HCT116 (cell line): ENCODE measurements at regions not wholly inside any gene's neighbourhood (a gene's known extent, or its start where the extent isn't known, plus 50 kb on each side); places are given as distances from the start of the nearest gene placed in this dataset.

Experiments
- ATAC-seq: fragments of 200-7000 bp; cut with Tn5 transposase; 2 replicates; pipeline ENCODE4 v1.9.1; 2020; ENCODE audit warnings: mild to moderate bottlenecking, moderate library complexity
- BruUV-seq: library from RNA; stranded (reverse); fragments of 400-500 nt; replicated peaks from 2 replicates; lab custom pipeline; 2021; lab: Mats Ljungman, UMichigan
- CTCF ChIA-PET: fragments of 300-600 bp; sonication (Branson Sonifier 250); formaldehyde crosslinking; loops from one replicate; lab custom pipeline; 2021; ENCODE audit warnings: antibody characterized with exemption; lab: Charles Lee
- POLR2A ChIA-PET: fragments of 300-600, 350-600 bp; sonication (Branson Sonifier 250); formaldehyde crosslinking; loops from one replicate; lab custom pipeline; 2021; ENCODE audit warnings: antibody characterized with exemption; lab: Charles Lee
- RAD21 ChIA-PET, 2 experiments: fragments of 300-600 bp; sonication (Branson Sonifier 250); formaldehyde crosslinking; loops; one replicate each; lab custom pipeline; 2023; ENCODE audit warnings: low total read pairs in 2 of 2; ENCODE audit not compliant: uncharacterized antibody in 2 of 2, unreplicated experiment in 2 of 2, low non-redundant PET in 1 of 2; lab: Charles Lee
- DNase-seq: peaks from one replicate; pipeline ENCODE4 v3.0.0-alpha.2; 2010; ENCODE audit warnings: low read depth, low spot score
- H2AFZ ChIP-seq: fragments of 200-600 bp; shearing (Covaris generic), sonication (generic); 2 replicates; pipeline ENCODE4 v1.6.1; 2017; ENCODE audit warnings: low read depth, mixed run types, mixed read lengths, antibody characterized with exemption, low read length; ENCODE audit not compliant: poor library complexity, severe bottlenecking
- H3K27ac ChIP-seq: 2 replicates; pipeline ENCODE4 v1.5.1; 2012; ENCODE audit warnings: low read depth, low read length
- H3K27me3 ChIP-seq: fragments of 200-600 bp; sonication (generic); 2 replicates; pipeline ENCODE4 v1.6.1; 2016; ENCODE audit warnings: mixed run types, low read length, mixed read lengths; ENCODE audit not compliant: insufficient read depth
- H3K36me3 ChIP-seq, 2 experiments: fragments of 200-500 bp in 1 of 2; fragments of 200-600 bp in 1 of 2; sonication (Bioruptor generic) in 1 of 2; sonication (generic) in 1 of 2; 2 replicates each; pipeline versions ENCODE4 v1.5.1 to v1.6.1; 2014 to 2016; ENCODE audit warnings: low read length in 2 of 2, inconsistent platforms in 1 of 2, mixed read lengths in 1 of 2, mixed run types in 1 of 2; ENCODE audit not compliant: insufficient read depth in 2 of 2, control insufficient read depth in 1 of 2
- H3K4me1 ChIP-seq, 2 experiments: fragments of 200-600 bp in 1 of 2; sonication (generic) in 1 of 2; 2 replicates each; pipeline versions ENCODE4 v1.5.1 to v1.6.1; 2012 to 2017; ENCODE audit warnings: low read length in 2 of 2, inconsistent platforms in 1 of 2, mild to moderate bottlenecking in 1 of 2, mixed read lengths in 1 of 2, mixed run types in 1 of 2, moderate library complexity in 1 of 2; ENCODE audit not compliant: insufficient read depth in 2 of 2, control insufficient read depth in 1 of 2
- H3K4me2 ChIP-seq: fragments of 200-600 bp; sonication (generic); 2 replicates; pipeline ENCODE4 v1.6.1; 2017; ENCODE audit warnings: mixed run types, low read length, mixed read lengths
- H3K4me3 ChIP-seq, 2 experiments: fragments of 200-600 bp in 1 of 2; sonication (generic) in 1 of 2; replicated peaks in 1 of 2; 2 replicates each; pipeline ENCODE4 v1.5.1; 2011 to 2016; ENCODE audit warnings: low read length in 2 of 2, control low read depth in 1 of 2, low read depth in 1 of 2, mild to moderate bottlenecking in 1 of 2, mixed read lengths in 1 of 2, mixed run types in 1 of 2
- H3K79me2 ChIP-seq: fragments of 200-600 bp; sonication (generic); 2 replicates; pipeline ENCODE4 v1.6.1; 2017; ENCODE audit warnings: mild to moderate bottlenecking, mixed run types, low read length, moderate library complexity, mixed read lengths; ENCODE audit not compliant: insufficient read depth
- H3K9ac ChIP-seq: fragments of 200-600 bp; sonication (generic); 2 replicates; pipeline ENCODE4 v1.6.1; 2016; ENCODE audit warnings: low read length, mixed read lengths
- H3K9me2 ChIP-seq: fragments of 200-600 bp; sonication (generic), shearing (Covaris generic); 2 replicates; pipeline ENCODE4 v1.6.1; 2017; ENCODE audit warnings: mixed run types, mild to moderate bottlenecking, moderate library complexity; ENCODE audit not compliant: insufficient read depth
- H3K9me3 ChIP-seq, 2 experiments: fragments of 200-500 bp in 1 of 2; fragments of 200-600 bp in 1 of 2; sonication (Bioruptor generic) in 1 of 2; sonication (generic) in 1 of 2; 2 replicates each; pipeline ENCODE4 v1.6.1; 2014 to 2017; ENCODE audit warnings: low read length in 2 of 2, mixed read lengths in 2 of 2, inconsistent platforms in 1 of 2, low read depth in 1 of 2, mild to moderate bottlenecking in 1 of 2, mixed run types in 1 of 2, moderate library complexity in 1 of 2; ENCODE audit not compliant: control insufficient read depth in 1 of 2, insufficient read depth in 1 of 2
- H4K20me1 ChIP-seq: fragments of 200-600 bp; sonication (generic), shearing (Covaris generic); 2 replicates; pipeline ENCODE4 v1.6.1; 2017; ENCODE audit warnings: mixed run types, mild to moderate bottlenecking, moderate library complexity; ENCODE audit not compliant: insufficient read depth
- CBX3 ChIP-seq: IDR thresholded peaks from 2 replicates; pipeline ENCODE4 v1.6.1; 2012; ENCODE audit warnings: low read depth
- CEBPB ChIP-seq: IDR thresholded peaks from 2 replicates; pipeline ENCODE4 v1.6.1; 2012; ENCODE audit warnings: low read depth
- FOSL1 ChIP-seq: IDR thresholded peaks from 2 replicates; pipeline ENCODE4 v1.6.1; 2012; ENCODE audit warnings: low read depth
- JUND ChIP-seq: IDR thresholded peaks from 2 replicates; pipeline ENCODE4 v1.6.1; 2012
- RAD21 ChIP-seq: IDR thresholded peaks from 2 replicates; pipeline ENCODE4 v1.6.1; 2012; ENCODE audit warnings: low read depth, mild to moderate bottlenecking
- SIN3A ChIP-seq: IDR thresholded peaks from 2 replicates; pipeline ENCODE4 v1.6.1; 2012; ENCODE audit warnings: low read depth
- SP1 ChIP-seq: IDR thresholded peaks from 2 replicates; pipeline ENCODE4 v1.6.1; 2012; ENCODE audit warnings: low read depth
- YY1 ChIP-seq: IDR thresholded peaks from 2 replicates; pipeline ENCODE4 v1.6.1; 2011; ENCODE audit warnings: low read length, low read depth, moderate library complexity, mild to moderate bottlenecking; ENCODE audit not compliant: insufficient replicate concordance; ENCODE audit errors: extremely low read depth
- ZNF274 ChIP-seq: fragments of 200-500 bp; sonication (Bioruptor generic); IDR thresholded peaks from 2 replicates; pipeline ENCODE4 v1.6.1; 2014; ENCODE audit warnings: mild to moderate bottlenecking, low read depth, low read length, inconsistent platforms
- intact Hi-C: fragments of 100-400 bp; cut with micrococcal nuclease; formaldehyde crosslinking; loops from 2 replicates; pipeline ENCODE4 v1.10.0; 2022
- TF ChIP-seq, protein P1 (sequence below): IDR thresholded peaks from 2 replicates; pipeline ENCODE4 v1.6.1; 2012
- TF ChIP-seq, protein P2 (sequence below): IDR thresholded peaks from 2 replicates; pipeline ENCODE4 v1.6.1; 2012; ENCODE audit warnings: low read depth
- TF ChIP-seq, protein P3 (sequence below): IDR thresholded peaks from 2 replicates; pipeline ENCODE4 v1.6.1; 2012
- TF ChIP-seq, protein P4 (sequence below), 3 experiments: fragments of 200-600 bp in 1 of 3; sonication (generic) in 1 of 3; IDR thresholded peaks in 2 of 3; conservative IDR thresholded peaks in 1 of 3; 2 replicates each; pipeline ENCODE4 v1.5.1; 2012 to 2017; ENCODE audit warnings: low read depth in 2 of 3, low read length in 2 of 3, antibody characterized with exemption in 1 of 3, borderline replicate concordance in 1 of 3, control low read depth in 1 of 3, mild to moderate bottlenecking in 1 of 3, mixed read lengths in 1 of 3, mixed run types in 1 of 3, moderate library complexity in 1 of 3; ENCODE audit not compliant: insufficient read depth in 1 of 3

DNA sequence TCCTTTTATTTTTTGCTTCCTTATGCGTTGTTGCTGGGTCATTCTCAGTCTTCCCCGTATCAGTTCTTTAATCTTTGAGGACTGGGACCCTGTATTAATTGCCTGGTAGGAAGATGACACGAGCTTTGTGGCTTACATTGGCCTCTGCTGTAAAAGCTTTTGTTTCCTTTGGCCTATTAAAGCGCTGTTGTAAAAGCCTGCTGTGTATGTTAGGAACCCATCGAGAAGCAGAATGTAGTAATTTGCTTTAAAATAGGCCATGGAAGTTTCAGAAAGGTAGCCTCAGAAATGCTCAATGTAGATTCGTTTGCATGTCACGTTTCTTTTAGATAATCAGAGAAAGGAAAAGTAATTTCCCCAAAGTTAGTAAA lies 257.5 kb upstream of the STARD13 start:
- ChIA-PET RAD21 (interaction anchor here in 1 of 2 experiments (0.7 kb wide), 1 partner anchor 315 kb away, joined by 3 read pairs; no protein-coding TSS in a partner anchor), POLR2A (interaction anchor here (1.2 kb wide), 1 partner anchor 12 kb away, joined by 3 read pairs; no protein-coding TSS in a partner anchor)
- peak overlapping the region; percentile 98 for H3K27ac ChIP-seq
- H3K4me2 ChIP-seq: peak overlapping the region; percentile 81
- H3K79me2 ChIP-seq: no peaks in the 10 kb centered on the region
- no peaks in the 10 kb centered on the region for H3K27me3 ChIP-seq
- peak overlapping the region; percentile 75 for H3K9ac ChIP-seq
- no peaks in the 10 kb centered on the region for H3K9me3 ChIP-seq
- BruUV-seq: TSS peak; percentile 92
- intact Hi-C loops: loop anchor here (2.0 to 10.0 kb wide), 3 partner anchors 180 to 1622 kb away; no protein-coding TSS in a partner anchor
- peak overlapping the region; percentile 28 for H2AFZ ChIP-seq
- H3K9me2 ChIP-seq: no peaks in the 10 kb centered on the region
- no peaks in the 10 kb centered on the region for H4K20me1 ChIP-seq
- no peak for DNase-seq
- peaks cover 19 to 26% of the 10 kb centered on the region in 2 experiments for H3K4me1 ChIP-seq
- H3K36me3 ChIP-seq: no peaks in the 10 kb centered on the region
- peak overlapping the region; percentile 54 to 61 for H3K4me3 ChIP-seq
- TF ChIP-seq SIN3A: 0 out of 2 replicates have a peak, but pooled peaks have one; percentile 55
- 0 out of 2 replicates have a peak, but pooled peaks have one; percentile 51 for TF ChIP-seq CBX3
- TF ChIP-seq, protein P1, sequence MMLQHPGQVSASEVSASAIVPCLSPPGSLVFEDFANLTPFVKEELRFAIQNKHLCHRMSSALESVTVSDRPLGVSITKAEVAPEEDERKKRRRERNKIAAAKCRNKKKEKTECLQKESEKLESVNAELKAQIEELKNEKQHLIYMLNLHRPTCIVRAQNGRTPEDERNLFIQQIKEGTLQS: no peak
- peak; percentile 17; the same call in 1 of the 2 replicates for TF ChIP-seq CEBPB
- TF ChIP-seq, all 23 proteins: peak for 3
- no peak; the same call in 1 of the 2 replicates for ATAC-seq
- CTCF ChIA-PET: interaction anchor here (0.6 to 2.1 kb wide), 20 partner anchors 9 to 962 kb away, joined by 3 to 9 read pairs (median 4); partner anchors contain the start of gene PDS5B

DNA sequence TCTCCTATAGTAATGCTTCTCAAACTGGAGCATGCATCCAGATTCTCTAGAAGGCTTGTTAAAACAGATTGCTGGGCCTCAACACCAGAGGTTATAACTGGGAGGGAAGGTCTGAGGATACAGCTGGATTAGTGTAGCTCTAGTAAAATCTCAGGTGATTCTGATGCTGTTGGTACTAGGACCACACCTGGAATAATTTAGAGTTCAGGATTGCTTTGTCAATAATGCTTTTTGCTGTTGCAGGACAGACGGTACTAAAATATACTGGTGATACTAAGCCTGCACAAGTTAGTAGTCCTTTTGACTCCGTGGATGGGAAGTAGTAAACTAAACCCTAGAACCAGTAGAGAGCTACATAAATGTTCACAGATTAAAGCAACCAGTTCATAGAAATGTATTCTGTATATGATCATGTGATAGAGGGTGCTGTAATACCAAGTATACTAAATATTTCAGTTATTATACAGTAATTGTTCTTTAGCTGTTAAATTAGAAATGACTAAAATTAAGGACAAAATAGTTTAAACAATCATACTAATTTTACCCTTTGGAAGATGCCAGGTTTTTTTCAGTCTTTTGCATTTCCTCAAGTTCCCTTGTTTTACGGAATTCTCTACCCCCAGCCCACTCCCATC lies 258.2 kb upstream of the STARD13 start:
- POLR2A ChIA-PET: interaction anchor here (1.2 kb wide), 1 partner anchor 12 kb away, joined by 3 read pairs; no protein-coding TSS in a partner anchor
- TF ChIP-seq ZNF274 (no peak), RAD21 (no peak), FOSL1 (no peak), JUND (no peak), SP1 (no peak), YY1 (no peak)
- TF ChIP-seq, protein P2, sequence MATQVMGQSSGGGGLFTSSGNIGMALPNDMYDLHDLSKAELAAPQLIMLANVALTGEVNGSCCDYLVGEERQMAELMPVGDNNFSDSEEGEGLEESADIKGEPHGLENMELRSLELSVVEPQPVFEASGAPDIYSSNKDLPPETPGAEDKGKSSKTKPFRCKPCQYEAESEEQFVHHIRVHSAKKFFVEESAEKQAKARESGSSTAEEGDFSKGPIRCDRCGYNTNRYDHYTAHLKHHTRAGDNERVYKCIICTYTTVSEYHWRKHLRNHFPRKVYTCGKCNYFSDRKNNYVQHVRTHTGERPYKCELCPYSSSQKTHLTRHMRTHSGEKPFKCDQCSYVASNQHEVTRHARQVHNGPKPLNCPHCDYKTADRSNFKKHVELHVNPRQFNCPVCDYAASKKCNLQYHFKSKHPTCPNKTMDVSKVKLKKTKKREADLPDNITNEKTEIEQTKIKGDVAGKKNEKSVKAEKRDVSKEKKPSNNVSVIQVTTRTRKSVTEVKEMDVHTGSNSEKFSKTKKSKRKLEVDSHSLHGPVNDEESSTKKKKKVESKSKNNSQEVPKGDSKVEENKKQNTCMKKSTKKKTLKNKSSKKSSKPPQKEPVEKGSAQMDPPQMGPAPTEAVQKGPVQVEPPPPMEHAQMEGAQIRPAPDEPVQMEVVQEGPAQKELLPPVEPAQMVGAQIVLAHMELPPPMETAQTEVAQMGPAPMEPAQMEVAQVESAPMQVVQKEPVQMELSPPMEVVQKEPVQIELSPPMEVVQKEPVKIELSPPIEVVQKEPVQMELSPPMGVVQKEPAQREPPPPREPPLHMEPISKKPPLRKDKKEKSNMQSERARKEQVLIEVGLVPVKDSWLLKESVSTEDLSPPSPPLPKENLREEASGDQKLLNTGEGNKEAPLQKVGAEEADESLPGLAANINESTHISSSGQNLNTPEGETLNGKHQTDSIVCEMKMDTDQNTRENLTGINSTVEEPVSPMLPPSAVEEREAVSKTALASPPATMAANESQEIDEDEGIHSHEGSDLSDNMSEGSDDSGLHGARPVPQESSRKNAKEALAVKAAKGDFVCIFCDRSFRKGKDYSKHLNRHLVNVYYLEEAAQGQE: no peak
- TF ChIP-seq, protein P3, sequence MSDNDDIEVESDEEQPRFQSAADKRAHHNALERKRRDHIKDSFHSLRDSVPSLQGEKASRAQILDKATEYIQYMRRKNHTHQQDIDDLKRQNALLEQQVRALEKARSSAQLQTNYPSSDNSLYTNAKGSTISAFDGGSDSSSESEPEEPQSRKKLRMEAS: no peak
- TF ChIP-seq, protein P4, sequence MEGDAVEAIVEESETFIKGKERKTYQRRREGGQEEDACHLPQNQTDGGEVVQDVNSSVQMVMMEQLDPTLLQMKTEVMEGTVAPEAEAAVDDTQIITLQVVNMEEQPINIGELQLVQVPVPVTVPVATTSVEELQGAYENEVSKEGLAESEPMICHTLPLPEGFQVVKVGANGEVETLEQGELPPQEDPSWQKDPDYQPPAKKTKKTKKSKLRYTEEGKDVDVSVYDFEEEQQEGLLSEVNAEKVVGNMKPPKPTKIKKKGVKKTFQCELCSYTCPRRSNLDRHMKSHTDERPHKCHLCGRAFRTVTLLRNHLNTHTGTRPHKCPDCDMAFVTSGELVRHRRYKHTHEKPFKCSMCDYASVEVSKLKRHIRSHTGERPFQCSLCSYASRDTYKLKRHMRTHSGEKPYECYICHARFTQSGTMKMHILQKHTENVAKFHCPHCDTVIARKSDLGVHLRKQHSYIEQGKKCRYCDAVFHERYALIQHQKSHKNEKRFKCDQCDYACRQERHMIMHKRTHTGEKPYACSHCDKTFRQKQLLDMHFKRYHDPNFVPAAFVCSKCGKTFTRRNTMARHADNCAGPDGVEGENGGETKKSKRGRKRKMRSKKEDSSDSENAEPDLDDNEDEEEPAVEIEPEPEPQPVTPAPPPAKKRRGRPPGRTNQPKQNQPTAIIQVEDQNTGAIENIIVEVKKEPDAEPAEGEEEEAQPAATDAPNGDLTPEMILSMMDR (IDR thresholded peaks at IDR 0.05 in 2 of 3, conservative IDR thresholded peaks at IDR 0.05 in 1 of 3; ENCODE audit: borderline replicate concordance in 1 of 3, insufficient read depth in 1 of 3, low read depth in 2 of 3, low read length in 2 of 3): no peak

More for the DNA sequence above, 258.2 kb upstream of the STARD13 start:
- Histone ChIP-seq H4K20me1 (no peaks in the 10 kb centered on the region), H3K4me2 (peak overlapping the region; percentile 81), H2AFZ (no peak overlapping the region), H3K9me2 (no peaks in the 10 kb centered on the region), H3K9ac (peak overlapping the region; percentile 75), H3K4me1 (peaks cover 19 to 26% of the 10 kb centered on the region in 2 experiments), H3K36me3 (no peaks in the 10 kb centered on the region), H3K79me2 (no peaks in the 10 kb centered on the region), H3K9me3 (no peaks in the 10 kb centered on the region), H3K27ac (peak overlapping the region; percentile 98), H3K4me3 (peak overlapping the region; percentile 54 to 61), H3K27me3 (no peaks in the 10 kb centered on the region)
- ChIA-PET RAD21 (interaction anchor here in 1 of 2 experiments (0.7 kb wide), 1 partner anchor 1616 kb away, joined by 3 read pairs; no protein-coding TSS in a partner anchor), CTCF (interaction anchor here (0.7 to 2.1 kb wide), 8 partner anchors 9 to 958 kb away, joined by 3 to 7 read pairs (median 4); partner anchors contain the start of gene PDS5B)
- no TSS peak for BruUV-seq
- ATAC-seq: no peak
- no peak for DNase-seq
- intact Hi-C loops: loop anchor here (2.0 to 10.0 kb wide), 3 partner anchors 179 to 1621 kb away; no protein-coding TSS in a partner anchor
